ENCODE measurements at regions not wholly inside any gene's neighbourhood (a gene's known extent, or its start where the extent isn't known, plus 50 kb on each side); places are given as distances from the start of the nearest gene placed in this dataset.

DNA sequence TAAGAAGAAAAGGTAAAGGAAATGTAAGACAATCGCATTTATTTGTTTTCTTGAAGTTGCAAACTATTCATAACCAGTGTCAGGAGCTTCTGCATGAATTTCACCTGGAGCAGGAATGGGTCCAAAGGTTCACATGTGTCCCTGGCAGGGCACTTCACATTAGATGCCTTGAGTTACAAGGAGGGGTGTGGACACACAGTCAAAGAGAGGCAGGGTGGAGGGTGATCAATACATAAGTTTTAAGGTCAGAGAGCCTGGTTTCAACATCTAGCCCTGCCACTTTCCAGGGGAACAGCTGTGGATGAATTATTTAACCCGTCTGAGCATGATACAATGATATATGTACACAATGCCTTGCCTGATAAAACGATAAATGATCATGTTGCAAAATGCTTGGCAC is 321.4 kb downstream of the CYP26B1 start:
- no peaks in the 10 kb centered on the region for H3K4me1 ChIP-seq (ENCODE audit: control insufficient read depth, insufficient read depth, low read length)
- FAIRE-seq (no peak), ATAC-seq (no peak), DNase-seq (ENCODE audit: low read depth, low spot score) (no peak)
- no peaks in the 10 kb centered on the region for H3K79me2 ChIP-seq (ENCODE audit: control insufficient read depth, insufficient read depth, low read length)
- H3K27ac ChIP-seq (ENCODE audit: control insufficient read depth, insufficient read depth): no peak overlapping the region
- H3K27me3 ChIP-seq (replicated peaks in 1 of 2; ENCODE audit: control insufficient read depth in 2 of 2, insufficient read depth in 2 of 2, low read length in 1 of 2): peaks cover 0 to 1% of the 10 kb centered on the region in 2 experiments; a peak in 1 of 4 replicates
- intact Hi-C loops (cut with micrococcal nuclease; ENCODE audit: unreplicated experiment) (no loop called here), in situ Hi-C loops (cut with MboI) (no loop called here)
- no TSS peak for BruUV-seq (replicated peaks)
- CTCF ChIA-PET: no interaction called here
- WGBS (ENCODE audit: insufficient coverage, insufficient replicate concordance, low lambda C conversion rate, missing lambda C conversion rate): 7% methylated on average over 3 of the region's 3 CpGs
- RAD21 ChIA-PET (ENCODE audit: unreplicated experiment): no interaction called here
- H3K9me3 ChIP-seq (replicated peaks; ENCODE audit: control insufficient read depth, insufficient read depth, low read length): no peaks in the 10 kb centered on the region
- H4K20me1 ChIP-seq (ENCODE audit: control insufficient read depth, insufficient read depth): no peaks in the 10 kb centered on the region
- H3K36me3 ChIP-seq (ENCODE audit: control insufficient read depth in 2 of 2, insufficient read depth in 2 of 2, low read length in 1 of 2): no peaks in the 10 kb centered on the region
- no peak overlapping the region for H2AFZ ChIP-seq (ENCODE audit: control insufficient read depth, low read depth, low read length)
- no peak overlapping the region for H3K4me3 ChIP-seq
- no peak overlapping the region for H3K9ac ChIP-seq (ENCODE audit: control insufficient read depth, insufficient read depth, low read length)
- POLR2A ChIA-PET: no interaction called here
- SMC1A ChIA-PET (ENCODE audit: uncharacterized antibody, unreplicated experiment): no interaction called here
- no peak overlapping the region for H3K4me2 ChIP-seq (ENCODE audit: control insufficient read depth, insufficient read depth)
- TF ChIP-seq MEF2B (IDR thresholded peaks at IDR 0.05; ENCODE audit: partially characterized antibody, poor library complexity, severe bottlenecking) (no peak), IRF4 (IDR thresholded peaks at IDR 0.05; ENCODE audit: low read depth, low read length) (no peak), ZNF384 (IDR thresholded peaks at IDR 0.05; ENCODE audit: borderline replicate concordance, low read depth, low read length) (no peak), MTA2 (IDR thresholded peaks at IDR 0.05; ENCODE audit: low read depth) (no peak), BRCA1 (IDR thresholded peaks at IDR 0.05; ENCODE audit: low read depth, low read length) (no peak), ZNF207 (IDR thresholded peaks at IDR 0.05; ENCODE audit: borderline replicate concordance) (no peak), HDAC6 (IDR thresholded peaks at IDR 0.05; ENCODE audit: unreplicated experiment) (no peak), PML (IDR thresholded peaks at IDR 0.05; ENCODE audit: low read length) (no peak), ESRRA (IDR thresholded peaks at IDR 0.05; ENCODE audit: low read length) (no peak)
- TF ChIP-seq, protein P1, sequence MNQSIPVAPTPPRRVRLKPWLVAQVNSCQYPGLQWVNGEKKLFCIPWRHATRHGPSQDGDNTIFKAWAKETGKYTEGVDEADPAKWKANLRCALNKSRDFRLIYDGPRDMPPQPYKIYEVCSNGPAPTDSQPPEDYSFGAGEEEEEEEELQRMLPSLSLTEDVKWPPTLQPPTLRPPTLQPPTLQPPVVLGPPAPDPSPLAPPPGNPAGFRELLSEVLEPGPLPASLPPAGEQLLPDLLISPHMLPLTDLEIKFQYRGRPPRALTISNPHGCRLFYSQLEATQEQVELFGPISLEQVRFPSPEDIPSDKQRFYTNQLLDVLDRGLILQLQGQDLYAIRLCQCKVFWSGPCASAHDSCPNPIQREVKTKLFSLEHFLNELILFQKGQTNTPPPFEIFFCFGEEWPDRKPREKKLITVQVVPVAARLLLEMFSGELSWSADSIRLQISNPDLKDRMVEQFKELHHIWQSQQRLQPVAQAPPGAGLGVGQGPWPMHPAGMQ (IDR thresholded peaks at IDR 0.05; ENCODE audit: borderline replicate concordance): no peak
- TF ChIP-seq, protein P2, sequence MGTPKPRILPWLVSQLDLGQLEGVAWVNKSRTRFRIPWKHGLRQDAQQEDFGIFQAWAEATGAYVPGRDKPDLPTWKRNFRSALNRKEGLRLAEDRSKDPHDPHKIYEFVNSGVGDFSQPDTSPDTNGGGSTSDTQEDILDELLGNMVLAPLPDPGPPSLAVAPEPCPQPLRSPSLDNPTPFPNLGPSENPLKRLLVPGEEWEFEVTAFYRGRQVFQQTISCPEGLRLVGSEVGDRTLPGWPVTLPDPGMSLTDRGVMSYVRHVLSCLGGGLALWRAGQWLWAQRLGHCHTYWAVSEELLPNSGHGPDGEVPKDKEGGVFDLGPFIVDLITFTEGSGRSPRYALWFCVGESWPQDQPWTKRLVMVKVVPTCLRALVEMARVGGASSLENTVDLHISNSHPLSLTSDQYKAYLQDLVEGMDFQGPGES (IDR thresholded peaks at IDR 0.05): no peak

Data from GM12878 (cell line).